WTC11 (cell line): ENCODE measurements at regions not wholly inside any gene's neighbourhood (a gene's known extent, or its start where the extent isn't known, plus 50 kb on each side); places are given as distances from the start of the nearest gene placed in this dataset.

Experiments used
- ATAC-seq: fragments of 200-7000 bp; cut with Tn5 transposase; 2 replicates; pipeline ENCODE4 v1.10.0; 2021; ENCODE audit warnings: mild to moderate bottlenecking, moderate library complexity
- CTCF ChIA-PET: fragments of 300-600 bp; sonication (Branson Sonifier 250); formaldehyde crosslinking; loops from one replicate; lab custom pipeline; 2021; ENCODE audit warnings: antibody characterized with exemption; lab: Charles Lee
- POLR2A ChIA-PET: fragments of 350-600 bp; sonication (Branson Sonifier 250); formaldehyde crosslinking; loops from one replicate; lab custom pipeline; 2021; ENCODE audit warnings: antibody characterized with exemption; lab: Charles Lee
- DNase-seq: peaks from one replicate; pipeline ENCODE4 v3.0.0; 2021; ENCODE audit warnings: low spot score
- H3K27ac Mint-ChIP-seq: 2 replicates; pipeline ENCODE4 v1.8.0; 2021; ENCODE audit warnings: mixed read lengths
- H3K27me3 Mint-ChIP-seq: 2 replicates; pipeline ENCODE4 v1.8.0; 2021; ENCODE audit warnings: low read depth, mild to moderate bottlenecking, moderate library complexity, mixed read lengths
- H3K36me3 Mint-ChIP-seq: 2 replicates; pipeline ENCODE4 v1.8.0; 2021; ENCODE audit warnings: mixed read lengths
- H3K4me1 Mint-ChIP-seq: 2 replicates; pipeline ENCODE4 v1.8.0; 2022; ENCODE audit warnings: mixed read lengths
- H3K4me3 Mint-ChIP-seq: 2 replicates; pipeline ENCODE4 v1.8.0; 2021; ENCODE audit warnings: mild to moderate bottlenecking, moderate library complexity, mixed read lengths
- H3K9me3 Mint-ChIP-seq: 2 replicates; pipeline ENCODE4 v1.8.0; 2021; ENCODE audit warnings: mixed read lengths
- ARID4B ChIP-seq: sonication (generic); formaldehyde crosslinking; IDR thresholded peaks from 2 replicates; pipeline ENCODE4 v1.8.0; 2023; ENCODE audit warnings: missing genetic modification reagents, mild to moderate bottlenecking, borderline replicate concordance
- CBFB ChIP-seq: sonication (generic); formaldehyde crosslinking; IDR thresholded peaks from 2 replicates; pipeline ENCODE4 v1.8.1; 2022; ENCODE audit warnings: mild to moderate bottlenecking, low read depth, missing genetic modification reagents
- CREM ChIP-seq: sonication (generic); formaldehyde crosslinking; IDR thresholded peaks from 2 replicates; pipeline ENCODE4 v1.8.1; 2022; ENCODE audit warnings: mild to moderate bottlenecking, missing genetic modification reagents, moderate library complexity
- FOXK1 ChIP-seq: sonication (generic); formaldehyde crosslinking; IDR thresholded peaks from 2 replicates; pipeline ENCODE4 v1.8.0; 2022; ENCODE audit warnings: mild to moderate bottlenecking, moderate library complexity, missing genetic modification reagents
- GABPB1 ChIP-seq: sonication (generic); formaldehyde crosslinking; IDR thresholded peaks from 2 replicates; pipeline ENCODE4 v1.8.1; 2023; ENCODE audit warnings: mild to moderate bottlenecking, missing genetic modification reagents
- HMGA2 ChIP-seq: fragments of 250-450 bp; sonication (Bioruptor Pico); IDR thresholded peaks from 2 replicates; pipeline ENCODE4 v1.4.0; 2021; ENCODE audit warnings: mild to moderate bottlenecking, moderate library complexity
- IRF1 ChIP-seq: sonication (generic); formaldehyde crosslinking; IDR thresholded peaks from 2 replicates; pipeline ENCODE4 v1.8.0; 2023; ENCODE audit warnings: missing genetic modification reagents
- JAZF1 ChIP-seq: fragments of 250-450 bp; sonication (Bioruptor Pico); IDR thresholded peaks from 2 replicates; pipeline ENCODE4 v1.9.0; 2021; ENCODE audit warnings: moderate library complexity, mild to moderate bottlenecking, inconsistent platforms
- NFATC4 ChIP-seq: fragments of 250-450 bp; sonication (Bioruptor Pico); IDR thresholded peaks from 2 replicates; pipeline ENCODE4 v1.9.0; 2021; ENCODE audit warnings: mild to moderate bottlenecking
- NFE2L1 ChIP-seq: sonication (generic); formaldehyde crosslinking; IDR thresholded peaks from 2 replicates; pipeline ENCODE4 v1.8.1; 2023; ENCODE audit warnings: missing genetic modification reagents
- NR1H2 ChIP-seq: sonication (generic); formaldehyde crosslinking; IDR thresholded peaks from 2 replicates; pipeline ENCODE4 v1.9.0; 2021; ENCODE audit warnings: mild to moderate bottlenecking, moderate library complexity, missing genetic modification reagents
- OVOL2 ChIP-seq: fragments of 250-450 bp; sonication (Bioruptor Pico); IDR thresholded peaks from 2 replicates; pipeline ENCODE4 v1.9.0; 2021; ENCODE audit warnings: mild to moderate bottlenecking, borderline replicate concordance
- TEAD1 ChIP-seq: sonication (generic); formaldehyde crosslinking; IDR thresholded peaks from 2 replicates; pipeline ENCODE4 v1.8.0; 2022; ENCODE audit warnings: mild to moderate bottlenecking, missing genetic modification reagents
- ZMAT4 ChIP-seq: fragments of 250-450 bp; sonication (Bioruptor Pico); IDR thresholded peaks from 2 replicates; pipeline ENCODE4 v1.9.0; 2021; ENCODE audit warnings: mild to moderate bottlenecking
- ZNF138 ChIP-seq: sonication (generic); formaldehyde crosslinking; conservative IDR thresholded peaks from 2 replicates; pipeline ENCODE4 v1.8.1; 2022; ENCODE audit warnings: mild to moderate bottlenecking, moderate library complexity, missing genetic modification reagents
- ZNF317 ChIP-seq: sonication (generic); formaldehyde crosslinking; IDR thresholded peaks from 2 replicates; pipeline ENCODE4 v1.8.1; 2023; ENCODE audit warnings: low read depth, mild to moderate bottlenecking, moderate library complexity, missing genetic modification reagents, borderline replicate concordance
- ZNF396 ChIP-seq: fragments of 250-450 bp; sonication (Bioruptor Pico); IDR thresholded peaks from 2 replicates; pipeline ENCODE4 v1.8.0; 2021; ENCODE audit warnings: mild to moderate bottlenecking, moderate library complexity, borderline replicate concordance
- ZNF425 ChIP-seq: fragments of 250-450 bp; sonication (Bioruptor Pico); conservative IDR thresholded peaks from 2 replicates; pipeline ENCODE4 v1.9.0; 2021; ENCODE audit warnings: mild to moderate bottlenecking
- ZNF532 ChIP-seq: fragments of 250-450 bp; sonication (Bioruptor Pico); IDR thresholded peaks from 2 replicates; pipeline ENCODE4 v1.9.0; 2021; ENCODE audit warnings: mild to moderate bottlenecking, borderline replicate concordance

GRCh38 chr2:19156646-19157045 lies 201.8 kb downstream of the OSR1 start:
- CTCF ChIA-PET: interaction anchor here (0.7 kb wide), 1 partner anchor 700 kb away, joined by 3 read pairs; no protein-coding TSS in a partner anchor
- ATAC-seq (no peak), DNase-seq (no peak)
- no peak for TF ChIP-seq CBFB
- TF ChIP-seq NR1H2 (CRISPR knock-in tag): no peak
- no peak for TF ChIP-seq IRF1 (CRISPR knock-in tag)
- TF ChIP-seq HMGA2 (CRISPR knock-in tag): no peak
- TF ChIP-seq GABPB1 (CRISPR knock-in tag): no peak
- no peak for TF ChIP-seq OVOL2 (CRISPR knock-in tag)
- H3K36me3 Mint-ChIP-seq: peaks cover 19% of the 10 kb centered on the region
- H3K9me3 Mint-ChIP-seq: peaks cover 31% of the 10 kb centered on the region
- no peak overlapping the region for H3K4me3 Mint-ChIP-seq
- POLR2A ChIA-PET: no interaction called here
- no peaks in the 10 kb centered on the region for H3K4me1 Mint-ChIP-seq
- H3K27me3 Mint-ChIP-seq: no peaks in the 10 kb centered on the region
- no peak overlapping the region for H3K27ac Mint-ChIP-seq

GRCh38 chr2:19150726-19151125 lies 207.7 kb downstream of the OSR1 start:
- CTCF ChIA-PET: no interaction called here
- Mint-ChIP-seq H3K27ac (no peak overlapping the region), H3K27me3 (no peaks in the 10 kb centered on the region), H3K4me1 (no peaks in the 10 kb centered on the region), H3K9me3 (peaks cover 44% of the 10 kb centered on the region), H3K36me3 (peaks cover 38% of the 10 kb centered on the region), H3K4me3 (no peak overlapping the region)
- DNase-seq: no peak
- POLR2A ChIA-PET: no interaction called here
- no peak for TF ChIP-seq JAZF1 (CRISPR knock-in tag)
- TF ChIP-seq ZNF396: no peak
- no peak for TF ChIP-seq NFATC4 (CRISPR knock-in tag)
- TF ChIP-seq ZNF532 (CRISPR knock-in tag): no peak
- TF ChIP-seq ZMAT4 (CRISPR knock-in tag): no peak
- no peak for TF ChIP-seq ZNF138 (CRISPR knock-in tag)
- no peak for TF ChIP-seq HMGA2 (CRISPR knock-in tag)
- TF ChIP-seq, all 79 proteins: peak for 0
- no peak for ATAC-seq

GRCh38 chr2:19146867-19147266 lies 211.6 kb downstream of the OSR1 start:
- H3K4me1 Mint-ChIP-seq: no peaks in the 10 kb centered on the region
- H3K27ac Mint-ChIP-seq: no peak overlapping the region
- H3K9me3 Mint-ChIP-seq: peaks cover 28% of the 10 kb centered on the region
- ATAC-seq (no peak), DNase-seq (no peak)
- ChIA-PET POLR2A (no interaction called here), CTCF (no interaction called here)
- H3K4me3 Mint-ChIP-seq: no peak overlapping the region
- H3K27me3 Mint-ChIP-seq: no peaks in the 10 kb centered on the region
- peaks cover 25% of the 10 kb centered on the region for H3K36me3 Mint-ChIP-seq
- TF ChIP-seq ZNF425 (CRISPR knock-in tag) (no peak), ZNF317 (CRISPR knock-in tag) (no peak), FOXK1 (CRISPR knock-in tag) (no peak), ARID4B (no peak), NFE2L1 (no peak), TEAD1 (CRISPR knock-in tag) (no peak), CREM (CRISPR knock-in tag) (no peak)
